Loucy (cell line): ENCODE measurements at regions not wholly inside any gene's neighbourhood (a gene's known extent, or its start where the extent isn't known, plus 50 kb on each side); places are given as distances from the start of the nearest gene placed in this dataset.

Experiments used
- H2AFZ ChIP-seq: fragments of 200-600 bp; sonication (generic); 2 replicates; pipeline ENCODE4 v1.6.0; 2016; ENCODE audit warnings: antibody characterized with exemption, mild to moderate bottlenecking, low read length, moderate library complexity
- H3F3A ChIP-seq: fragments of 200-600 bp; 2 replicates; pipeline ENCODE4 v1.6.0; 2016; ENCODE audit warnings: antibody characterized with exemption, low read depth, mild to moderate bottlenecking
- H3K27me3 ChIP-seq: fragments of 200-600 bp; sonication (generic); 2 replicates; pipeline ENCODE4 v1.6.1; 2014; ENCODE audit warnings: low read length, mild to moderate bottlenecking; ENCODE audit not compliant: insufficient read depth, poor library complexity, severe bottlenecking
- H3K36me3 ChIP-seq: fragments of 200-600 bp; sonication (generic); 2 replicates; pipeline ENCODE4 v1.6.1; 2016; ENCODE audit warnings: low read length; ENCODE audit not compliant: insufficient read depth
- H3K4me1 ChIP-seq: fragments of 200-600 bp; sonication (generic); 2 replicates; pipeline ENCODE4 v1.5.1; 2014; ENCODE audit warnings: low read length, mild to moderate bottlenecking; ENCODE audit not compliant: insufficient read depth, poor library complexity, severe bottlenecking
- H3K4me2 ChIP-seq: fragments of 200-600 bp; sonication (generic); 2 replicates; pipeline ENCODE4 v1.6.0; 2014; ENCODE audit warnings: antibody characterized with exemption, low read length, low read depth, mild to moderate bottlenecking; ENCODE audit not compliant: poor library complexity, severe bottlenecking
- H3K4me3 ChIP-seq: fragments of 200-600 bp; sonication (generic); 2 replicates; pipeline ENCODE4 v1.5.1; 2014; ENCODE audit warnings: low read length, mild to moderate bottlenecking, mixed read lengths; ENCODE audit not compliant: poor library complexity, severe bottlenecking
- H3K79me2 ChIP-seq: fragments of 200-600 bp; sonication (generic); 2 replicates; pipeline ENCODE4 v1.6.1; 2014; ENCODE audit warnings: low read length; ENCODE audit not compliant: insufficient read depth
- H3K9ac ChIP-seq: fragments of 200-600 bp; sonication (generic); 2 replicates; pipeline ENCODE4 v1.6.0; 2014; ENCODE audit warnings: mild to moderate bottlenecking, low read depth, low read length, moderate library complexity; ENCODE audit not compliant: poor library complexity, severe bottlenecking
- H3K9me2 ChIP-seq: fragments of 200-600 bp; sonication (generic); replicated peaks from 2 replicates; pipeline ENCODE4 v1.6.1; 2016; ENCODE audit warnings: low read depth, low read length, mixed read lengths
- H3K9me3 ChIP-seq: fragments of 200-600 bp; sonication (generic); 2 replicates; pipeline ENCODE4 v1.6.1; 2014; ENCODE audit warnings: mild to moderate bottlenecking, antibody characterized with exemption, low read length, low read depth; ENCODE audit not compliant: insufficient read depth
- H4K20me1 ChIP-seq: fragments of 200-600 bp; sonication (generic); 2 replicates; pipeline ENCODE4 v1.6.0; 2014; ENCODE audit warnings: antibody characterized with exemption, low read length, mild to moderate bottlenecking; ENCODE audit not compliant: insufficient read depth, poor library complexity, severe bottlenecking
- CTCF ChIP-seq: fragments of 200-600 bp; sonication (generic); conservative IDR thresholded peaks from 2 replicates; pipeline ENCODE4 v1.5.1; 2014; ENCODE audit warnings: mild to moderate bottlenecking, antibody characterized with exemption, low read length
- EZH2phosphoT487 ChIP-seq: fragments of 200-600 bp; IDR thresholded peaks from 2 replicates; pipeline ENCODE4 v1.6.1; 2018; ENCODE audit warnings: antibody characterized with exemption, mild to moderate bottlenecking, moderate library complexity, borderline replicate concordance

DNA sequence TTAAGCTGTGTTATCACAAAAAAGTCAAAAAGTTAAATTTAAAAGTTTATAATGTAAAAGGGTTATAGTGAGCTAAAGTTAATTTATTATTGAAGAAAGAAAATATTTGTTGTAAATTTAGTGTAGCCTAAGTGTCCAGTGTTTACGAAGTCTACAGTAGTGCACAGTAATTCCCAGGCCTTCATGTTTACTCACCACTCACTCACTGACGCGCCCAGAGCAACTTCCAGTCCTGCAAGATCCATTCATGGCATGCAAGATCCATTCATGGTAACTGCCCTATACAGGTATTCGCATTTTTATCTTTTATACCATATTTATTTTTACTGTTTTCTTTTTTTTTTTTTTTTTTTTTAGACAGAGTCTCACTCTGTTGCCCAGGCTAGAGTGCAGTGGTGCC is 69.5 kb downstream of the TPRA1 start:
- no peaks in the 10 kb centered on the region for H3F3A ChIP-seq
- no peaks in the 10 kb centered on the region for H3K4me1 ChIP-seq
- TF ChIP-seq EZH2phosphoT487, result no peak
- TF ChIP-seq CTCF, result no peak
- H3K4me3 ChIP-seq, result no peak overlapping the region
- H3K4me2 ChIP-seq, result no peak overlapping the region
- no peaks in the 10 kb centered on the region for H3K36me3 ChIP-seq
- H3K9me2 ChIP-seq, result no peaks in the 10 kb centered on the region
- no peak overlapping the region for H3K9ac ChIP-seq
- H3K9me3 ChIP-seq, result no peaks in the 10 kb centered on the region
- H4K20me1 ChIP-seq, result no peaks in the 10 kb centered on the region
- no peaks in the 10 kb centered on the region for H3K79me2 ChIP-seq
- H2AFZ ChIP-seq, result no peak overlapping the region
- no peaks in the 10 kb centered on the region for H3K27me3 ChIP-seq

DNA sequence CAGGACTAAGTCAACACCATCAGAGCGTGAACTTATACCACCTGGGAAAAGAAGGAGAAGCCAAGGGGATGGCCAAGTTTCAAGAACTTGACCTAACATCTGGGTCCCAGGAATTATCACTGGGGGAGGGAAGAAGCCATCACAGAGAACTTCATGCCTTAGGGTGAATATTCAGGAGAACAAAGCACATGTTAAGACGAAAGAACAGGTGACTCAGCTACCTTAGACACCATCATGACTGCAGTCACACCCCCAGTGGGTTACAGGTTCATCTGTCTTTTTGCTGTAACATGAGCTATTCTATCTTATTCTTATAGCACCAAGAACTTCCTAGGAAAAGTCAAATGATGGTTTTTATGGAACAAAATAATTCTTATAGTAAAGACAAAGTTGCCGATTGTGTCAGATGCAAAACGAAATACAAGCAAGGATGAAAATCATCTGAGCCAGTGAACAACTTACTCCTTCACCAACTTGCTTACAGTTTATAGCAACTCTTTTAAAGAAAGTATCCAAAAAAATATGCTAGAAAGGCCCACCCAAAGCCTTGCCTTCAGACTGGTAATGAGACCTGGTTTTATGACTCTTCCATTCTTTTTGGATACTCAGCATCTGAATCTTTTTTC is 72.0 kb downstream of the TPRA1 start:
- Histone ChIP-seq H3K79me2 (no peaks in the 10 kb centered on the region), H3K4me2 (no peak overlapping the region), H3K36me3 (no peaks in the 10 kb centered on the region), H3K4me3 (no peak overlapping the region), H3K9ac (no peak overlapping the region), H3K9me2 (no peaks in the 10 kb centered on the region), H2AFZ (no peak overlapping the region), H3K27me3 (no peaks in the 10 kb centered on the region), H3K9me3 (no peaks in the 10 kb centered on the region), H3F3A (no peaks in the 10 kb centered on the region), H3K4me1 (no peaks in the 10 kb centered on the region), H4K20me1 (no peaks in the 10 kb centered on the region)
- TF ChIP-seq EZH2phosphoT487 (no peak), CTCF (no peak)

- no peak for TF ChIP-seq EZH2phosphoT487
- TF ChIP-seq CTCF, result no peak
- H3K4me3 ChIP-seq, result no peak overlapping the region
- no peak overlapping the region for H3K9ac ChIP-seq
- H3K4me2 ChIP-seq, result no peak overlapping the region
- no peaks in the 10 kb centered on the region for H3K4me1 ChIP-seq
- H3F3A ChIP-seq, result no peaks in the 10 kb centered on the region
- no peaks in the 10 kb centered on the region for H3K27me3 ChIP-seq
- no peaks in the 10 kb centered on the region for H3K9me2 ChIP-seq
- no peaks in the 10 kb centered on the region for H3K9me3 ChIP-seq
- no peaks in the 10 kb centered on the region for H3K79me2 ChIP-seq
- no peaks in the 10 kb centered on the region for H4K20me1 ChIP-seq
- no peak overlapping the region for H2AFZ ChIP-seq
- H3K36me3 ChIP-seq, result no peaks in the 10 kb centered on the region
Observed at GRCh38 chr3:127512256-127512655, 78.3 kb downstream of the TPRA1 start.
